ENCODE measurements at regions not wholly inside any gene's neighbourhood (a gene's known extent, or its start where the extent isn't known, plus 50 kb on each side); places are given as distances from the start of the nearest gene placed in this dataset.
"Not testable (repeated sequence)": the region's sequence is repeated elsewhere in the genome, so short reads cannot be mapped to it uniquely, and the experiment has no call there.

DNA sequence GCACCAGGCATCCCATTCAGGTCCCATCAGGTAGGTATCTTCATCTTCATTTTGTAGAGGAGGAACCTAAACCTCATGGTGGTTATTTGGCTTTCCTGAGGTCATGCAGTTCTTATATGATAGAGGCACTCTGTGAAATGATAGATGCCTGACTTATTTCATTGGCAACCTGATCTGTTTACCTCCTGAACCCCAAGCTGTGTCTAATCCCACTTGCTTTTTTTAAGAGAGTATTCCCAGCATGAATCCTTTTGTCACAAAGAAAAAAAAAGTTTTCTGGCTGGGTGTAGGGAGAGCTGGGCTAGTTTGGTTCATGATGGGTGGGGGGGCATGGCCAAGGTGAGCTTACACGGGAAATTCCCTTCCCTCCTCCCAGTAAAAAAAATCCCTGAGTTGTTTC, 154.2 kb downstream of the TENT5C start:
- TF ChIP-seq, protein P1, sequence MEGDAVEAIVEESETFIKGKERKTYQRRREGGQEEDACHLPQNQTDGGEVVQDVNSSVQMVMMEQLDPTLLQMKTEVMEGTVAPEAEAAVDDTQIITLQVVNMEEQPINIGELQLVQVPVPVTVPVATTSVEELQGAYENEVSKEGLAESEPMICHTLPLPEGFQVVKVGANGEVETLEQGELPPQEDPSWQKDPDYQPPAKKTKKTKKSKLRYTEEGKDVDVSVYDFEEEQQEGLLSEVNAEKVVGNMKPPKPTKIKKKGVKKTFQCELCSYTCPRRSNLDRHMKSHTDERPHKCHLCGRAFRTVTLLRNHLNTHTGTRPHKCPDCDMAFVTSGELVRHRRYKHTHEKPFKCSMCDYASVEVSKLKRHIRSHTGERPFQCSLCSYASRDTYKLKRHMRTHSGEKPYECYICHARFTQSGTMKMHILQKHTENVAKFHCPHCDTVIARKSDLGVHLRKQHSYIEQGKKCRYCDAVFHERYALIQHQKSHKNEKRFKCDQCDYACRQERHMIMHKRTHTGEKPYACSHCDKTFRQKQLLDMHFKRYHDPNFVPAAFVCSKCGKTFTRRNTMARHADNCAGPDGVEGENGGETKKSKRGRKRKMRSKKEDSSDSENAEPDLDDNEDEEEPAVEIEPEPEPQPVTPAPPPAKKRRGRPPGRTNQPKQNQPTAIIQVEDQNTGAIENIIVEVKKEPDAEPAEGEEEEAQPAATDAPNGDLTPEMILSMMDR (IDR thresholded peaks at IDR 0.05; ENCODE audit: low read depth, low read length, missing control alignments) = no peak
- DNase-seq (ENCODE audit: low read depth) = no peak
- H3K4me3 ChIP-seq (ENCODE audit: low read depth, low read length) = no peak overlapping the region

DNA sequence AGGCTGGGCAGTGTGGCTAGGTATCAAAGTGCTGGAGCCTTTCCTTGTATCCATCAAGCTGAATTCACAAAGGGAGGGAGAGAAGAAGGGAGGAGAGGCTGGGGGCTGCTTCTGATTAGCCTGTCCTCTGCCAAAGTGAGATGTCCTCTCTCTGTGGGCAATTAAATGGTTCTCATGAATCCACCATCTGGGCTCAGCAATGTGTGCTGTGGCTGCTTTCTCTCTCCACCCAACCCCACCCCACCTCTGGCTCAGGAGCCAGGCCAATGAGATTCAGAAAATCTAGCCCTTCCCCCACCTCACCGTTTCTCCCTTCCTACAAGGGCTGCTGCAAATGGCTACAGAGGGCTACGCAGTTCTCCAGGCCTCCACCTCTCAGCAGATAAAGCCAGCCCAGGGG, 154.6 kb downstream of the TENT5C start:
- TF ChIP-seq, protein P1 (IDR thresholded peaks at IDR 0.05; ENCODE audit: low read depth, low read length, missing control alignments) = no peak
- no peak overlapping the region for H3K4me3 ChIP-seq (ENCODE audit: low read depth, low read length)
- no peak for DNase-seq (ENCODE audit: low read depth)

DNA sequence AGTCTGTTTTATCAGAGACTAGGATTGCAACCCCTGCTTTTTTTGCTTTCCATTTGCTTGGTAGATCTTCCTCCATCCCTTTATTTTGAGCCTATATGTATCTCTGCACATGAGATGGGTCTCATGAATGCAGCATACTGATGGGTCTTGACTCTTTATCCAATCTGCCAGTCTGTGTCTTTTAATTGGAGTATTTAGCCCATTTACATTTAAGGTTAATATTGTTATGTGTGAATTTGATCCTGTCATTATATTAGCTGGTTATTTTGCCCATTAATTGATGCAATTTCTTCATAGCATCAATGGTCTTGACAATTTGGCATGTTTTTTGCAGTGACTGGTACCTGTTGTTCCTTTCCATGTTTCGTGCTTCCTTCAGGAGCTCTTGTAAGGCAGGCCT, 161.7 kb downstream of the GDAP2 start:
- H3K4me3 ChIP-seq (ENCODE audit: low read depth, low read length); DNase-seq (ENCODE audit: low read depth): not testable (repeated sequence)

- no peak overlapping the region for H3K4me3 ChIP-seq (ENCODE audit: low read depth, low read length)
- TF ChIP-seq, protein P1 (IDR thresholded peaks at IDR 0.05; ENCODE audit: low read depth, low read length, missing control alignments) = no peak
- DNase-seq (ENCODE audit: low read depth) = no peak
Observed at GRCh38 chr1:117770981-117771531, 158.4 kb downstream of the GDAP2 start.

- H3K4me3 ChIP-seq (ENCODE audit: low read depth, low read length) = no peak overlapping the region
- no peak for DNase-seq (ENCODE audit: low read depth)
- TF ChIP-seq, protein P1 (IDR thresholded peaks at IDR 0.05; ENCODE audit: low read depth, low read length, missing control alignments) = no peak
Observed at GRCh38 chr1:117779364-117779763, 150.1 kb downstream of the GDAP2 start.

DNA sequence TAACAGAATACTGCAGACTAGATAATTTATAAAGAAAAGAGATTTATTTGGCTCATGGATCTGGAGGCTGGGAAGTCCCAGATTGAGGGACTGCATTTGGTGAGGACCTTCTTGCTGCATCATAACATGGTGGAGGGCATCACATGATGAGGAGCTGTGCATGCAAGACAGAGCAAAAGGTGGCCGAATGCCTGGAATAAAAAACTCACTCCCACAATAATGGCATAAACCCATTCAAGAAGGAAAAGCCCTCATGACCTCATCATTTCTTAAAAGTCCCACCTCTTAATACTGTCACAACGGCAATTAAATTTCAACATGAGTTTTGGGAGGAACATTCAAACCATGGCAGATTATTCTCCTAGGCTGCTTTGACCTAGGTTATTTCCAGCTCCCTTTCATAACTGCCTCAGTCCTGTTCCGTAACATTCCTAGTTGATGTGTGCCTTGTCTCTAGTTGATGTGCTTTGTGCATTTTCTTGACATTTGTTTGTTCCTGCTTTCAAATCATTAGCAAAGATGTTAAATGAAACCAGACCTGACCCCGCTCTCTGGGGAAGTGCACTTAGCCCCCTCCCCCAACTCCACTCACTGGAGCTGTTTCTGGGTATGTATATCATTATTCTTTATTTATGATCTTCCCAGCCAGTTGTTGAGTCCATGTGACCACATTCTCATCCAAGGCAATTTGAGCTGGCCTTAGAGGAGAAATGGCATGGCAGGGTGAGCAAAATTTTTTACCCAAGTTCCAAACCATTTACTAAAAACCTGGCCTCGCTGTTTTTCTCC, 148.5 kb downstream of the GDAP2 start:
- TF ChIP-seq, protein P1 (IDR thresholded peaks at IDR 0.05; ENCODE audit: low read depth, low read length, missing control alignments) = no peak
- no peak for DNase-seq (ENCODE audit: low read depth)
- no peak overlapping the region for H3K4me3 ChIP-seq (ENCODE audit: low read depth, low read length)

GRCh38 chr1:117782056-117782455, 147.4 kb downstream of the GDAP2 start:
- no peak for DNase-seq (ENCODE audit: low read depth)
- TF ChIP-seq, protein P1 (IDR thresholded peaks at IDR 0.05; ENCODE audit: low read depth, low read length, missing control alignments) = no peak
- H3K4me3 ChIP-seq (ENCODE audit: low read depth, low read length) = no peak overlapping the region

Measured in GM12864 (cell line).